WTC11 (cell line): ENCODE measurements at regions not wholly inside any gene's neighbourhood (a gene's known extent, or its start where the extent isn't known, plus 50 kb on each side); places are given as distances from the start of the nearest gene placed in this dataset.
"Not testable (repeated sequence)": the region's sequence is repeated elsewhere in the genome, so short reads cannot be mapped to it uniquely, and the experiment has no call there.

Experiments
- ATF3 ChIP-seq: sonication (generic); formaldehyde crosslinking; conservative IDR thresholded peaks from 2 replicates; pipeline ENCODE4 v1.8.1; 2022; ENCODE audit warnings: mild to moderate bottlenecking, missing genetic modification reagents
- CTCF ChIP-seq: fragments of 200-600 bp; IDR thresholded peaks from 2 replicates; pipeline ENCODE4 v1.8.0; 2022; ENCODE audit warnings: antibody characterized with exemption
- ELF4 ChIP-seq: sonication (generic); formaldehyde crosslinking; IDR thresholded peaks from 2 replicates; pipeline ENCODE4 v1.8.1; 2022; ENCODE audit warnings: low read depth, mild to moderate bottlenecking, moderate library complexity, missing genetic modification reagents
- GABPB1 ChIP-seq: sonication (generic); formaldehyde crosslinking; IDR thresholded peaks from 2 replicates; pipeline ENCODE4 v1.8.1; 2023; ENCODE audit warnings: mild to moderate bottlenecking, missing genetic modification reagents
- IRF2 ChIP-seq: sonication (generic); formaldehyde crosslinking; IDR thresholded peaks from 2 replicates; pipeline ENCODE4 v1.8.0; 2022; ENCODE audit warnings: low read depth, missing genetic modification reagents, borderline replicate concordance
- MAX ChIP-seq: sonication (generic); formaldehyde crosslinking; IDR thresholded peaks from 2 replicates; pipeline ENCODE4 v1.8.0; 2022; ENCODE audit warnings: mild to moderate bottlenecking, missing genetic modification reagents

- not testable (repeated sequence) for TF ChIP-seq CTCF; ATF3 (CRISPR knock-in tag); IRF2 (CRISPR knock-in tag); GABPB1 (CRISPR knock-in tag); MAX; ELF4 (CRISPR knock-in tag)
These were observed 163.0 kb downstream of the THBS2 start for GRCh38 chr6:169090514-169091127.
